ENCODE measurements at regions not wholly inside any gene's neighbourhood (a gene's known extent, or its start where the extent isn't known, plus 50 kb on each side); places are given as distances from the start of the nearest gene placed in this dataset.

DNA sequence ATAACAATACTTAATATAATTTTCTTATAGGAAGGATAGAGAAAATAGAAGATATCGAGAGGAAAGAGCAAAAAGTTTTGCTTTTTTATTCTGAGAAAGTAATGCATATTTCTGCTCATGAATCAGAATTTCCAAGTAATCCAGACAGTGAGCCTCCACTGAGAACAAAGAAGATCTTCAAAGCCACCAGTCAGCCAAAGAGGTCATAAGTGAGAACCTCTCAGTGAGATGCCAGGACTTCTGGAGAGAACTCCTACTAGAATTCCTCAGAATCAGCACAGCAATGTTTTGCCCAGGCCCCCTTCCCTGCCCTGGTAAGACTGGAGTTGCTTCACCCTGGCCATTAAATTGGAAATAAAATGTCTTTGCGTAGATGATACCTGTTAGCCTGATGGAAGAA lies 254.4 kb upstream of the FAT4 start:
- H3K79me2 ChIP-seq (ENCODE audit: insufficient read depth, low read length): no peaks in the 10 kb centered on the region
- ChIA-PET POLR2A (no interaction called here), CTCF (no interaction called here), RAD21 (ENCODE audit: low non-redundant PET in 1 of 2, low total read pairs in 2 of 2, uncharacterized antibody in 2 of 2, unreplicated experiment in 2 of 2) (no interaction called here)
- H2AFZ ChIP-seq (ENCODE audit: low read depth, low read length, poor library complexity, severe bottlenecking): no peak overlapping the region
- H3K9ac ChIP-seq (ENCODE audit: low read length): no peak overlapping the region
- intact Hi-C loops (cut with micrococcal nuclease): no loop called here
- no peaks in the 10 kb centered on the region for H4K20me1 ChIP-seq (ENCODE audit: insufficient read depth)
- H3K36me3 ChIP-seq (ENCODE audit: control insufficient read depth in 1 of 2, insufficient read depth in 2 of 2, low read length in 2 of 2): no peaks in the 10 kb centered on the region
- H3K27me3 ChIP-seq (ENCODE audit: insufficient read depth, low read length): no peaks in the 10 kb centered on the region
- no peak for ATAC-seq
- DNase-seq (ENCODE audit: low read depth, low spot score): no peak
- no peaks in the 10 kb centered on the region for H3K9me2 ChIP-seq (ENCODE audit: insufficient read depth)
- no peak for TF ChIP-seq CEBPB (IDR thresholded peaks at IDR 0.05; ENCODE audit: low read depth)
- no peak for TF ChIP-seq SRF (IDR thresholded peaks at IDR 0.05; ENCODE audit: low read depth)
- TF ChIP-seq ELF1 (IDR thresholded peaks at IDR 0.05; ENCODE audit: borderline replicate concordance, low read depth): no peak
- TF ChIP-seq, protein P1, sequence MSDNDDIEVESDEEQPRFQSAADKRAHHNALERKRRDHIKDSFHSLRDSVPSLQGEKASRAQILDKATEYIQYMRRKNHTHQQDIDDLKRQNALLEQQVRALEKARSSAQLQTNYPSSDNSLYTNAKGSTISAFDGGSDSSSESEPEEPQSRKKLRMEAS (IDR thresholded peaks at IDR 0.05): no peak
- no peak for TF ChIP-seq ZFX (IDR thresholded peaks at IDR 0.05)
- no peak for TF ChIP-seq POLR2AphosphoS5 (IDR thresholded peaks at IDR 0.05; ENCODE audit: low read depth, low read length)
- no peak for TF ChIP-seq EZH2 (IDR thresholded peaks at IDR 0.05)
- TF ChIP-seq EGR1 (IDR thresholded peaks at IDR 0.05; ENCODE audit: low read depth): no peak
- TF ChIP-seq FOSL1 (IDR thresholded peaks at IDR 0.05; ENCODE audit: low read depth): no peak
- TF ChIP-seq ATF3 (IDR thresholded peaks at IDR 0.05): no peak
- TF ChIP-seq, protein P2, sequence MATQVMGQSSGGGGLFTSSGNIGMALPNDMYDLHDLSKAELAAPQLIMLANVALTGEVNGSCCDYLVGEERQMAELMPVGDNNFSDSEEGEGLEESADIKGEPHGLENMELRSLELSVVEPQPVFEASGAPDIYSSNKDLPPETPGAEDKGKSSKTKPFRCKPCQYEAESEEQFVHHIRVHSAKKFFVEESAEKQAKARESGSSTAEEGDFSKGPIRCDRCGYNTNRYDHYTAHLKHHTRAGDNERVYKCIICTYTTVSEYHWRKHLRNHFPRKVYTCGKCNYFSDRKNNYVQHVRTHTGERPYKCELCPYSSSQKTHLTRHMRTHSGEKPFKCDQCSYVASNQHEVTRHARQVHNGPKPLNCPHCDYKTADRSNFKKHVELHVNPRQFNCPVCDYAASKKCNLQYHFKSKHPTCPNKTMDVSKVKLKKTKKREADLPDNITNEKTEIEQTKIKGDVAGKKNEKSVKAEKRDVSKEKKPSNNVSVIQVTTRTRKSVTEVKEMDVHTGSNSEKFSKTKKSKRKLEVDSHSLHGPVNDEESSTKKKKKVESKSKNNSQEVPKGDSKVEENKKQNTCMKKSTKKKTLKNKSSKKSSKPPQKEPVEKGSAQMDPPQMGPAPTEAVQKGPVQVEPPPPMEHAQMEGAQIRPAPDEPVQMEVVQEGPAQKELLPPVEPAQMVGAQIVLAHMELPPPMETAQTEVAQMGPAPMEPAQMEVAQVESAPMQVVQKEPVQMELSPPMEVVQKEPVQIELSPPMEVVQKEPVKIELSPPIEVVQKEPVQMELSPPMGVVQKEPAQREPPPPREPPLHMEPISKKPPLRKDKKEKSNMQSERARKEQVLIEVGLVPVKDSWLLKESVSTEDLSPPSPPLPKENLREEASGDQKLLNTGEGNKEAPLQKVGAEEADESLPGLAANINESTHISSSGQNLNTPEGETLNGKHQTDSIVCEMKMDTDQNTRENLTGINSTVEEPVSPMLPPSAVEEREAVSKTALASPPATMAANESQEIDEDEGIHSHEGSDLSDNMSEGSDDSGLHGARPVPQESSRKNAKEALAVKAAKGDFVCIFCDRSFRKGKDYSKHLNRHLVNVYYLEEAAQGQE (IDR thresholded peaks at IDR 0.05; ENCODE audit: low read depth): no peak
- TF ChIP-seq, protein P3, sequence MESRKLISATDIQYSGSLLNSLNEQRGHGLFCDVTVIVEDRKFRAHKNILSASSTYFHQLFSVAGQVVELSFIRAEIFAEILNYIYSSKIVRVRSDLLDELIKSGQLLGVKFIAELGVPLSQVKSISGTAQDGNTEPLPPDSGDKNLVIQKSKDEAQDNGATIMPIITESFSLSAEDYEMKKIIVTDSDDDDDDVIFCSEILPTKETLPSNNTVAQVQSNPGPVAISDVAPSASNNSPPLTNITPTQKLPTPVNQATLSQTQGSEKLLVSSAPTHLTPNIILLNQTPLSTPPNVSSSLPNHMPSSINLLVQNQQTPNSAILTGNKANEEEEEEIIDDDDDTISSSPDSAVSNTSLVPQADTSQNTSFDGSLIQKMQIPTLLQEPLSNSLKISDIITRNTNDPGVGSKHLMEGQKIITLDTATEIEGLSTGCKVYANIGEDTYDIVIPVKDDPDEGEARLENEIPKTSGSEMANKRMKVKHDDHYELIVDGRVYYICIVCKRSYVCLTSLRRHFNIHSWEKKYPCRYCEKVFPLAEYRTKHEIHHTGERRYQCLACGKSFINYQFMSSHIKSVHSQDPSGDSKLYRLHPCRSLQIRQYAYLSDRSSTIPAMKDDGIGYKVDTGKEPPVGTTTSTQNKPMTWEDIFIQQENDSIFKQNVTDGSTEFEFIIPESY (IDR thresholded peaks at IDR 0.05; ENCODE audit: extremely low read depth, insufficient replicate concordance, low read length): no peak
- TF ChIP-seq SP1 (IDR thresholded peaks at IDR 0.05; ENCODE audit: low read depth): no peak
- no peak for TF ChIP-seq POLR2A (IDR thresholded peaks at IDR 0.05; ENCODE audit: borderline replicate concordance, extremely low read depth, insufficient read depth, insufficient read length)
- TF ChIP-seq ZNF274 (IDR thresholded peaks at IDR 0.05; ENCODE audit: low read depth, low read length): no peak
- BruUV-seq (replicated peaks): no TSS peak
- no peak overlapping the region for H3K4me3 ChIP-seq (replicated peaks in 1 of 2; ENCODE audit: low read depth in 1 of 2, low read length in 2 of 2)
- no peaks in the 10 kb centered on the region for H3K4me1 ChIP-seq (ENCODE audit: control insufficient read depth in 1 of 2, insufficient read depth in 2 of 2, low read length in 2 of 2)
- H3K27ac ChIP-seq (ENCODE audit: low read depth, low read length): no peak overlapping the region
- no peaks in the 10 kb centered on the region for H3K9me3 ChIP-seq (ENCODE audit: control insufficient read depth in 1 of 2, insufficient read depth in 1 of 2, low read depth in 1 of 2, low read length in 2 of 2)
- no peak overlapping the region for H3K4me2 ChIP-seq (ENCODE audit: low read length)

All from HCT116 (cell line).